HepG2 (cell line): ENCODE measurements at regions not wholly inside any gene's neighbourhood (a gene's known extent, or its start where the extent isn't known, plus 50 kb on each side); places are given as distances from the start of the nearest gene placed in this dataset.

ENCODE experiments used
- ATAC-seq: fragments of 200-7000 bp; cut with Tn5 transposase; 3 replicates; pipeline ENCODE4 v1.9.1; 2020; ENCODE audit warnings: mild to moderate bottlenecking, moderate library complexity
- BruUV-seq: library from RNA; stranded (reverse); fragments of 400-500 nt; replicated peaks from 2 replicates; lab custom pipeline; 2021; lab: Mats Ljungman, UMichigan
- CTCF ChIA-PET: fragments of 300-600 bp; formaldehyde crosslinking; extraction: SDS; loops from one replicate; lab custom pipeline; 2021; ENCODE audit warnings: low total read pairs, inconsistent platforms, low intra/inter-chr PET ratio; lab: Yijun Ruan, JAX
- POLR2A ChIA-PET: fragments of 350-600 bp; sonication (Branson Sonifier 250); formaldehyde crosslinking; loops from one replicate; lab custom pipeline; 2020; ENCODE audit warnings: antibody characterized with exemption, inconsistent platforms; lab: Yijun Ruan, JAX
- DNase-seq: peaks from one replicate; pipeline ENCODE4 v3.0.0-alpha.2; 2015; ENCODE audit warnings: low spot score
- FAIRE-seq: peaks from 3 replicates; lab custom pipeline; 2011; peaks lifted over from hg19 to GRCh38; lab: Jason Lieb, UNC
- H2AFZ ChIP-seq: one replicate; pipeline ENCODE4 v1.6.1; 2011; ENCODE audit warnings: low read length, inconsistent platforms
- H3K27ac ChIP-seq: fragments of 300-600 bp; 3 replicates; pipeline ENCODE4 v1.8.0; 2011; ENCODE audit warnings: mixed run types, mild to moderate bottlenecking, mixed read lengths, low read length, inconsistent platforms; ENCODE audit not compliant: insufficient read depth; ENCODE audit errors: extremely low read length
- H3K27me3 ChIP-seq, 2 experiments: fragments of 200-600 bp in 1 of 2; 2 replicates in 1 of 2; 3 replicates in 1 of 2; pipeline versions ENCODE4 v1.6.0 to v1.8.0; 2011; ENCODE audit warnings: low read length in 2 of 2, mild to moderate bottlenecking in 2 of 2, moderate library complexity in 2 of 2, inconsistent platforms in 1 of 2; ENCODE audit not compliant: insufficient read depth in 2 of 2, control insufficient read depth in 1 of 2
- H3K36me3 ChIP-seq, 2 experiments: fragments of 200-600 bp in 1 of 2; replicated peaks in 1 of 2; 2 replicates in 1 of 2; 3 replicates in 1 of 2; pipeline versions ENCODE4 v1.5.1 to v1.8.0; 2011; ENCODE audit warnings: low read length in 2 of 2, inconsistent platforms in 1 of 2; ENCODE audit not compliant: insufficient read depth in 2 of 2, control insufficient read depth in 1 of 2
- H3K4me1 ChIP-seq: 2 replicates; pipeline ENCODE4 v1.5.1; 2012; ENCODE audit warnings: low read length, inconsistent platforms; ENCODE audit not compliant: insufficient read depth
- H3K4me2 ChIP-seq: 2 replicates; pipeline ENCODE4 v1.6.0; 2011; ENCODE audit warnings: low read depth, low read length, inconsistent platforms
- H3K4me3 ChIP-seq, 3 experiments: fragments of 200-600 bp in 1 of 3; sonication (generic), shearing (Covaris generic) in 1 of 3; replicated peaks in 1 of 3; 2 replicates each; pipeline ENCODE4 v1.5.1; 2011 to 2016; ENCODE audit warnings: low read length in 3 of 3, inconsistent platforms in 2 of 3, low read depth in 2 of 3, mild to moderate bottlenecking in 2 of 3, control low read depth in 1 of 3, mixed read lengths in 1 of 3; ENCODE audit not compliant: insufficient read depth in 1 of 3
- H3K79me2 ChIP-seq: one replicate; pipeline ENCODE4 v1.6.1; 2011; ENCODE audit warnings: low read length, inconsistent platforms; ENCODE audit not compliant: insufficient read depth
- H3K9ac ChIP-seq: 2 replicates; pipeline ENCODE4 v1.6.0; 2011; ENCODE audit warnings: mild to moderate bottlenecking, low read depth, low read length, inconsistent platforms; ENCODE audit not compliant: insufficient read depth
- H3K9me3 ChIP-seq: 2 replicates; pipeline ENCODE4 v1.5.1; 2012; ENCODE audit warnings: mild to moderate bottlenecking, low read length
- H4K20me1 ChIP-seq: 2 replicates; pipeline ENCODE4 v1.6.0; 2011; ENCODE audit warnings: inconsistent platforms, mild to moderate bottlenecking, low read length, moderate library complexity; ENCODE audit not compliant: insufficient read depth
- ARID2 ChIP-seq: sonication (generic); formaldehyde crosslinking; IDR thresholded peaks from 2 replicates; pipeline ENCODE4 v1.8.1; 2022; ENCODE audit warnings: mild to moderate bottlenecking, missing genetic modification reagents, borderline replicate concordance
- ATRX ChIP-seq: sonication (generic); formaldehyde crosslinking; IDR thresholded peaks from 2 replicates; pipeline ENCODE4 v1.4.0; 2020; ENCODE audit warnings: missing genetic modification reagents, borderline replicate concordance
- HMGA1 ChIP-seq: sonication (generic); formaldehyde crosslinking; conservative IDR thresholded peaks from 2 replicates; pipeline ENCODE4 v1.4.0; 2020; ENCODE audit warnings: missing genetic modification reagents
- NFKBIZ ChIP-seq: IDR thresholded peaks from 2 replicates; pipeline ENCODE4 v1.6.1; 2018; ENCODE audit warnings: missing genetic modification reagents, missing compliant biosample characterization
- NR0B2 ChIP-seq: sonication (generic); formaldehyde crosslinking; IDR thresholded peaks from 2 replicates; pipeline ENCODE4 v1.4.0; 2020; ENCODE audit warnings: mild to moderate bottlenecking, missing genetic modification reagents
- ZNF274 ChIP-seq: sonication (generic); formaldehyde crosslinking; IDR thresholded peaks from 2 replicates; pipeline ENCODE4 v1.5.1; 2020; ENCODE audit warnings: mild to moderate bottlenecking, missing genetic modification reagents
- ZNF691 ChIP-seq: sonication (generic); formaldehyde crosslinking; IDR thresholded peaks from 2 replicates; pipeline ENCODE4 v1.4.0; 2020; ENCODE audit warnings: missing genetic modification reagents, low read depth, mild to moderate bottlenecking, borderline replicate concordance
- WGBS: methylation state at CpG from one replicate; pipeline ENCODE4 v1.1.6; 2017; ENCODE audit warnings: low lambda C conversion rate; 5-methylcytosine and 5-hydroxymethylcytosine counted together
- in situ Hi-C: cut with HindIII; loops from 2 replicates; pipeline ENCODE4 v1.10.0; 2017; ENCODE audit warnings: low pct_unique_long_range_greater_than_20kb; ENCODE audit not compliant: extremely low pct_ligation_motif_present
- intact Hi-C: fragments of 100-400 bp; cut with micrococcal nuclease; formaldehyde crosslinking; loops from one replicate; pipeline ENCODE4 v1.10.0; 2022; ENCODE audit not compliant: unreplicated experiment

GRCh38 chr3:8001307-8001706 is 500.3 kb upstream of the LMCD1 start:
- H3K4me1 ChIP-seq: no peaks in the 10 kb centered on the region
- no peaks in the 10 kb centered on the region for H3K79me2 ChIP-seq
- no peak for DNase-seq
- H4K20me1 ChIP-seq: no peaks in the 10 kb centered on the region
- ATAC-seq: no peak
- intact Hi-C loops: no loop called here
- H3K27ac ChIP-seq: no peak overlapping the region
- ChIA-PET POLR2A (no interaction called here), CTCF (no interaction called here)
- H3K9me3 ChIP-seq: no peaks in the 10 kb centered on the region
- in situ Hi-C loops: no loop called here
- H3K36me3 ChIP-seq: no peaks in the 10 kb centered on the region
- no peak for TF ChIP-seq HMGA1 (CRISPR knock-in tag)
- H3K4me2 ChIP-seq: no peak overlapping the region
- no peak for FAIRE-seq
- no peak overlapping the region for H2AFZ ChIP-seq
- H3K9ac ChIP-seq: no peak overlapping the region
- H3K27me3 ChIP-seq: no peaks in the 10 kb centered on the region
- no TSS peak for BruUV-seq
- 57% methylated on average over 1 of the region's 1 CpG for WGBS
- no peak overlapping the region for H3K4me3 ChIP-seq

- H4K20me1 ChIP-seq: no peaks in the 10 kb centered on the region
- no peak overlapping the region for H3K27ac ChIP-seq
- ChIA-PET POLR2A (no interaction called here), CTCF (no interaction called here)
- H3K79me2 ChIP-seq: no peaks in the 10 kb centered on the region
- H3K27me3 ChIP-seq: no peaks in the 10 kb centered on the region
- intact Hi-C loops (no loop called here), in situ Hi-C loops (no loop called here)
- BruUV-seq: no TSS peak
- TF ChIP-seq ATRX (CRISPR knock-in tag) (no peak), ARID2 (CRISPR knock-in tag) (no peak), NR0B2 (CRISPR knock-in tag) (no peak), NFKBIZ (no peak), ZNF691 (no peak), ZNF274 (CRISPR knock-in tag) (no peak)
- H3K4me1 ChIP-seq: no peaks in the 10 kb centered on the region
- H3K4me3 ChIP-seq: no peak overlapping the region
- no peak overlapping the region for H3K4me2 ChIP-seq
- ATAC-seq (no peak), DNase-seq (no peak), FAIRE-seq (no peak)
- no peak overlapping the region for H3K9ac ChIP-seq
- H2AFZ ChIP-seq: no peak overlapping the region
- 53% methylated on average over 6 of the region's 6 CpGs for WGBS
- H3K36me3 ChIP-seq: no peaks in the 10 kb centered on the region
- H3K9me3 ChIP-seq: no peaks in the 10 kb centered on the region
These were observed 499.9 kb upstream of the LMCD1 start for GRCh38 chr3:8001712-8002111.
